Stimulated activated naive CD4-positive, alpha-beta T cell treated with Interleukin-2 at 50 U/mL for 16 hours (primary cell): ENCODE measurements at regions not wholly inside any gene's neighbourhood (a gene's known extent, or its start where the extent isn't known, plus 50 kb on each side); places are given as distances from the start of the nearest gene placed in this dataset.

Experiments used
- DNase-seq: peaks from one replicate; lab custom pipeline; 2025; lab: John Stamatoyannopoulos, UW

GRCh38 chr5:167593329-167594060, 698.0 kb upstream of the WWC1 start:
- no peak for DNase-seq

GRCh38 chr5:167594061-167594435, 697.4 kb upstream of the WWC1 start:
- no peak for DNase-seq

- no peak for DNase-seq
Observed at GRCh38 chr5:167594750-167595149, 696.7 kb upstream of the WWC1 start.

GRCh38 chr5:167595196-167595595, 696.2 kb upstream of the WWC1 start:
- no peak for DNase-seq

- no peak for DNase-seq
Observed at GRCh38 chr5:167598166-167598565, 693.3 kb upstream of the WWC1 start.

- no peak for DNase-seq
Observed at GRCh38 chr5:167602067-167602466, 689.4 kb upstream of the WWC1 start.

GRCh38 chr5:167603135-167603534, 688.3 kb upstream of the WWC1 start:
- DNase-seq, result no peak

GRCh38 chr5:167608390-167609272, 682.8 kb upstream of the WWC1 start:
- DNase-seq, result no peak

- no peak for DNase-seq
Observed at GRCh38 chr5:167614294-167615021, 677.0 kb upstream of the WWC1 start.

GRCh38 chr5:167616043-167616890, 675.2 kb upstream of the WWC1 start:
- no peak for DNase-seq

- DNase-seq, result no peak
Observed at GRCh38 chr5:167623354-167623753, 668.1 kb upstream of the WWC1 start.

- no peak for DNase-seq
Observed at GRCh38 chr5:167624053-167624452, 667.4 kb upstream of the WWC1 start.

- no peak for DNase-seq
Observed at GRCh38 chr5:167626341-167627123, 664.9 kb upstream of the WWC1 start.

- DNase-seq, result no peak
Observed at GRCh38 chr5:167629634-167630033, 661.8 kb upstream of the WWC1 start.

- no peak for DNase-seq
Observed at GRCh38 chr5:167631191-167631590, 660.3 kb upstream of the WWC1 start.

GRCh38 chr5:167633114-167633513, 658.3 kb upstream of the WWC1 start:
- no peak for DNase-seq

GRCh38 chr5:167633931-167634341, 657.5 kb upstream of the WWC1 start:
- DNase-seq, result no peak

GRCh38 chr5:167634432-167634831, 657.0 kb upstream of the WWC1 start:
- DNase-seq, result no peak

GRCh38 chr5:167638816-167639215, 652.6 kb upstream of the WWC1 start:
- no peak for DNase-seq

- DNase-seq, result no peak
Observed at GRCh38 chr5:167639273-167639672, 652.2 kb upstream of the WWC1 start.

- DNase-seq, result no peak
Observed at GRCh38 chr5:167639766-167640165, 651.7 kb upstream of the WWC1 start.
